Left ventricle myocardium superior (tissue), 1 donor: ENCODE measurements at regions not wholly inside any gene's neighbourhood (a gene's known extent, or its start where the extent isn't known, plus 50 kb on each side); places are given as distances from the start of the nearest gene placed in this dataset.
"Not testable (repeated sequence)": the region's sequence is repeated elsewhere in the genome, so short reads cannot be mapped to it uniquely, and the experiment has no call there.

Experiments
- ATAC-seq: fragments of 200-7000 bp; cut with Tn5 transposase; one replicate; pipeline ENCODE4 v1.9.1; 2020; ENCODE audit warnings: mild to moderate bottlenecking, moderate library complexity
- DNase-seq: peaks from one replicate; pipeline ENCODE4 v3.0.0-alpha.2; 2020
- intact Hi-C: fragments of 100-400 bp; cut with micrococcal nuclease; formaldehyde crosslinking; loops from one replicate; pipeline ENCODE4 v1.11.0; 2022
- donor health status: DM: no; HTN: yes; CAD: no; lungs with severe emphysema.

GRCh38 chr9:87371795-87372355 lies 125.8 kb upstream of the DAPK1 start:
- intact Hi-C loops: no loop called here
- DNase-seq (no peak), ATAC-seq (no peak)

- DNase-seq (no peak), ATAC-seq (no peak)
- intact Hi-C loops: no loop called here
Observed at GRCh38 chr9:87372356-87372851, 125.3 kb upstream of the DAPK1 start.

- ATAC-seq, intact Hi-C loops, DNase-seq: not testable (repeated sequence)
Observed at GRCh38 chr9:87374023-87374919, 123.4 kb upstream of the DAPK1 start.

GRCh38 chr9:87375397-87376073 lies 122.1 kb upstream of the DAPK1 start:
- intact Hi-C loops: no loop called here
- no peak for ATAC-seq

DNA sequence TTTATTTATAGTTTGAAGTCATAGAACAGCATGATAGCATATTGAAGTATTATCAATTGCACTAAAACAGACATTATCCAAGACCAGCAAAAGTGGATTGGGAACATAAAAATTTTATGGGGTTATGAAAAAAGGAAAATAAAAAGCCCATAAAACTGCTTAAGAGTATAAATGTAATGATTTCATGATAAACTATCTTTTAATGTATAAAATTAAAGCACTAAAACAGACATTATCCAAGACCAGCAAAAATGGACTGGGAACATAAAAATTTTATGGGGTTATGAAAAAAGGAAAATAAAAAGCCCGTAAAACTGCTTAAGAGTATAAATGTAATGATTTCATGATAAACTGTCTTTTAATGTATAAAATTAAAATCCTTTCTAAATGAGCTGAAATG lies 119.0 kb upstream of the DAPK1 start:
- ATAC-seq (no peak), DNase-seq (no peak)
- intact Hi-C loops: no loop called here

More at GRCh38 chr9:87375397-87376073, 122.1 kb upstream of the DAPK1 start:
- DNase-seq: no peak

DNA sequence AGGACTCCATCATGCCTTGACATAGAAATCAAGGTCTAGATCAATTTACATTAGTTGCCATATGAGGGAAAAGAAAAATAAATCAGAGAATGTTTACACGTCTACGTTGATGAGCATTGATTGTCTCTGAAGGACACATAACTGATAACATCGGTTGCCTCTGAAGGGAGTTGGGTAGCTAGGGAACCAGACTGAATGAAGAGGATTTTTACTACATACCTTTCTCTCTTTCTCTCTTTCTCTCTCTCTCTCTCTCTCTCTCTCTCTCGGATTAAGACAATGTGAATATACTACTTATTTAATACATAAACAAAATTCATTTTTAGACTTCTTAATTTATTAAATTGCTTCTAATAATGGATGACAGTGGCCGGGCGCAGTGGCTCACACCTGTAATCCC lies 118.4 kb upstream of the DAPK1 start:
- ATAC-seq (no peak), DNase-seq (no peak)
- intact Hi-C loops: no loop called here

GRCh38 chr9:87381050-87381711 lies 116.5 kb upstream of the DAPK1 start:
- intact Hi-C loops: no loop called here
- DNase-seq (no peak), ATAC-seq (no peak)

- DNase-seq: no peak
- intact Hi-C loops: no loop called here
- ATAC-seq: no peak
Observed at GRCh38 chr9:87381746-87382145, 115.9 kb upstream of the DAPK1 start.

GRCh38 chr9:87382900-87383299 lies 114.8 kb upstream of the DAPK1 start:
- DNase-seq: no peak
- intact Hi-C loops: no loop called here
- ATAC-seq: peak; percentile 47

DNA sequence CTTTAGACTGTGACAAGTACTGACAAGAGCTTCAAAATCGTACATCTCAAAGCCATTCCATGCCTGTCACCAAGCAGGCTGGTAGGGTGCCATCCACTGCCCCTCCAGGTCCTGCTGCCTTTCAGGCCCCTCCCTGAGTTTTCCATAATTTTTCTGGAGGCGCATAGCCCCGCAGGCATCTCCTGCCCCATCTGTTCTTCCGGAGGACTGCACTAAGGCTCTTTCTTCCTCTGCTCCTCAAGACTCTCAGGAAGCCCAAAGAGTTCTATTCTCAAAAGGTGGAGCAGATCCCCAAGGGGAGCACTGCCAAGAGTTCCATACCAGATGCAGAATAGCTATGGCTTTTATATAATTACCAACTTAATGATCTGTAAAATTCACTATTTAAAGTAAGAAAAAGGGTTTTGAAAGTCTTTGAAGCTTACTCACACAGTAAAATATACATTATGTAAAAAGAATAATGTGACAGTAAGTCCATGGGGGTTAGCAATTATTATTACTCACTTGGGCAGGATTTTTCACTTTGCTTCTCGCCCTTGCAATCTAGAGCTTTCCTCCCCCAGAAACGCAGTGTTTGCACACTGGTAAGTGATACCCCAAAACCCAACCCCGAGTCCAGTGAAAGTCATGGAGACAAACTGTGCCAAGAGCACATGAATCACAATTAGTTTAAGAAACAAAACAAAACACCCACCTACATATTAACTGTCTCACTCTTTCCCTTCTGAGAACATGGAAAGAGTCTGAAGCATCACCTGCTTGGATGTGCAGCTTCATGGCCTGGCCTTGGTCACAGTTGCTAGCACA lies 114.1 kb upstream of the DAPK1 start:
- no peak for ATAC-seq
- intact Hi-C loops: no loop called here
- DNase-seq: no peak

DNA sequence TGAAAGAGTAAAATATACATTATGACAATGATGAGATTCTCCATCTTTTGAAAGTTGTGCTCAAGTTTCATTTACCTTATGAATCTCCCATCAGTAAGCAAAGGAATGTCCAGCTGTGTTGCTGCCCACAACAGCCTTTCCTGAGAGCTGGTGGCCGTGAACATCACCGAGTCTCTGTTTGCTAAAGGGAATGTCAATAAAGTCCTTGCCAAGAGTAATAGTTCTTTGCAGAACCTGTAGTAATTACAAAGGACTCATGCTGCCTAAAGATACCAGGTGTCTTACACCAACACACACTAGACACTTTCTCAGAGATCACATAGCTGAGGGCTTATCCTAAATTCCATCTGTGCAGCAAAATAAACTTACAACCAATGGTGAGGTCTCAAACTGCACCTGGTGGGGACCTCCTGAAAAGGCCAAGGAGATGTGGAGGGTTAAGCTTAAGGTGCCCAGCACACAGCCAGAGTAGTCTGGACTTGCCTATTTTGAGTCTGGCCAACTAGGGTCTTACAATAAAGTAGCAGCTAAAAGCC lies 111.1 kb upstream of the DAPK1 start:
- ATAC-seq: no peak
- DNase-seq: no peak
- intact Hi-C loops: no loop called here

- DNase-seq (no peak), ATAC-seq (no peak)
- intact Hi-C loops: no loop called here
Observed at GRCh38 chr9:87387351-87388011, 110.2 kb upstream of the DAPK1 start.

- ATAC-seq, intact Hi-C loops, DNase-seq: not testable (repeated sequence)
Observed at GRCh38 chr9:87388708-87389107, 109.0 kb upstream of the DAPK1 start.

- no peak for ATAC-seq
- intact Hi-C loops: no loop called here
- no peak for DNase-seq
Observed at GRCh38 chr9:87389936-87390335, 107.7 kb upstream of the DAPK1 start.

GRCh38 chr9:87390361-87390760 lies 107.3 kb upstream of the DAPK1 start:
- DNase-seq (no peak), ATAC-seq (no peak)
- intact Hi-C loops: no loop called here

GRCh38 chr9:87392086-87392485 lies 105.6 kb upstream of the DAPK1 start:
- DNase-seq (no peak), ATAC-seq (no peak)
- intact Hi-C loops: no loop called here

GRCh38 chr9:87393706-87394230 lies 103.9 kb upstream of the DAPK1 start:
- ATAC-seq (no peak), DNase-seq (no peak)
- intact Hi-C loops: no loop called here
